Nephron (organoid): ENCODE measurements at regions not wholly inside any gene's neighbourhood (a gene's known extent, or its start where the extent isn't known, plus 50 kb on each side); places are given as distances from the start of the nearest gene placed in this dataset.

Source experiments
- H3K27ac Mint-ChIP-seq, 3 experiments: 2 replicates each; pipeline ENCODE4 v1.8.0; 2020; ENCODE audit warnings: mixed read lengths in 3 of 3, mild to moderate bottlenecking in 2 of 3, moderate library complexity in 1 of 3
- H3K27me3 Mint-ChIP-seq: 2 replicates; pipeline ENCODE4 v1.8.0; 2021; ENCODE audit warnings: low read depth, mild to moderate bottlenecking, moderate library complexity, mixed read lengths
- H3K36me3 Mint-ChIP-seq: 2 replicates; pipeline ENCODE4 v1.8.0; 2020; ENCODE audit warnings: low read depth, mixed read lengths
- H3K4me1 Mint-ChIP-seq: 2 replicates; pipeline ENCODE4 v1.8.0; 2020; ENCODE audit warnings: mixed read lengths
- H3K4me3 Mint-ChIP-seq, 3 experiments: 2 replicates each; pipeline ENCODE4 v1.8.0; 2020; ENCODE audit warnings: mild to moderate bottlenecking in 3 of 3, mixed read lengths in 3 of 3, moderate library complexity in 2 of 3
- H3K9me3 Mint-ChIP-seq: 2 replicates; pipeline ENCODE4 v1.8.0; 2020; ENCODE audit warnings: mixed read lengths
- TF ChIP-seq, protein P1 (sequence below), 3 experiments: fragments of 200-600 bp; sonication (generic); IDR thresholded peaks; one replicate each; pipeline ENCODE4 v1.5.0; 2021; ENCODE audit warnings: antibody characterized with exemption in 3 of 3; ENCODE audit not compliant: unreplicated experiment in 3 of 3

DNA sequence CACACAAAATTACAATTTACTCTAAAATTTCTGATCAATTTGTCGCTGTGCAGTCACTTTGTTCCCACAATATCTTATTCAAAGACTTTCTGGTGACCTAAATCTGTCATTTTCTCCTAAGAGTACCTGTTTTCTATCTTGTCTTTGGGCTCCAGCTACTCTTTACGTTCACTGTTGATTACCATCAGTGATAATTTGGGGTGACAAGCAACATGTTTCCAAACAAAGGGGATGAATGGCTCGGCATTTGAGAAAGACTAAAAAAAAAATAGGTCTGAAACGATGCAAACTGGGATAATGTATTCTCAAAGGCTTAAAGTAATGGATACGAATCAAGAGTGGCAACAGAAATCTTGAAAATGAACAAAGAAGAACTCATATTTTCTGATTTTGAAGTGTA is 205.2 kb upstream of the DAB2 start:
- H3K9me3 Mint-ChIP-seq: no peaks in the 10 kb centered on the region
- no peaks in the 10 kb centered on the region for H3K27me3 Mint-ChIP-seq
- H3K36me3 Mint-ChIP-seq: no peaks in the 10 kb centered on the region
- no peaks in the 10 kb centered on the region for H3K4me1 Mint-ChIP-seq
- TF ChIP-seq, protein P1, sequence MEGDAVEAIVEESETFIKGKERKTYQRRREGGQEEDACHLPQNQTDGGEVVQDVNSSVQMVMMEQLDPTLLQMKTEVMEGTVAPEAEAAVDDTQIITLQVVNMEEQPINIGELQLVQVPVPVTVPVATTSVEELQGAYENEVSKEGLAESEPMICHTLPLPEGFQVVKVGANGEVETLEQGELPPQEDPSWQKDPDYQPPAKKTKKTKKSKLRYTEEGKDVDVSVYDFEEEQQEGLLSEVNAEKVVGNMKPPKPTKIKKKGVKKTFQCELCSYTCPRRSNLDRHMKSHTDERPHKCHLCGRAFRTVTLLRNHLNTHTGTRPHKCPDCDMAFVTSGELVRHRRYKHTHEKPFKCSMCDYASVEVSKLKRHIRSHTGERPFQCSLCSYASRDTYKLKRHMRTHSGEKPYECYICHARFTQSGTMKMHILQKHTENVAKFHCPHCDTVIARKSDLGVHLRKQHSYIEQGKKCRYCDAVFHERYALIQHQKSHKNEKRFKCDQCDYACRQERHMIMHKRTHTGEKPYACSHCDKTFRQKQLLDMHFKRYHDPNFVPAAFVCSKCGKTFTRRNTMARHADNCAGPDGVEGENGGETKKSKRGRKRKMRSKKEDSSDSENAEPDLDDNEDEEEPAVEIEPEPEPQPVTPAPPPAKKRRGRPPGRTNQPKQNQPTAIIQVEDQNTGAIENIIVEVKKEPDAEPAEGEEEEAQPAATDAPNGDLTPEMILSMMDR (IDR thresholded peaks at IDR 0.05; ENCODE audit: unreplicated experiment in 3 of 3): no peak
- H3K4me3 Mint-ChIP-seq: no peak overlapping the region
- H3K27ac Mint-ChIP-seq: no peak overlapping the region

DNA sequence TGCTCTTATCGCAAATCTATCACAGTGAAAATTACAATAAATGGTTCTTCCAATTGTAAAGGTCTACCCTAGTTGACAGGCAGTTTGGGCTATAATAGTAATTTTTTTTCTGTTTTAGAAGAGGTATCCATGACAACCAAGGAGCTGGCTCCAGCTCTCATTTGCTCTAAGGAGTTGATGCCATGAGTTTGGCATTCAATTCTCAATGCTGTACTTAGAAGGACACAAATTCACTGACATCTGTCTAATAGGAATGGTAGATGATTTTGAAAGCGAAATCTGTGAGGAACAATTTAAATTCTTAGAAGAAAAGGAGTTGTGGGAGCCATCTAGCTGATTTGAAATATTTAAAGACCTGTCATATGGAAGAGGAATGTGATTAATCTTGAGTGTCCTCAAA is 203.6 kb upstream of the DAB2 start:
- no peaks in the 10 kb centered on the region for H3K4me1 Mint-ChIP-seq
- no peak overlapping the region for H3K27ac Mint-ChIP-seq
- H3K4me3 Mint-ChIP-seq: no peak overlapping the region
- TF ChIP-seq, protein P1 (IDR thresholded peaks at IDR 0.05; ENCODE audit: unreplicated experiment in 3 of 3): no peak
- no peaks in the 10 kb centered on the region for H3K36me3 Mint-ChIP-seq
- H3K9me3 Mint-ChIP-seq: no peaks in the 10 kb centered on the region
- no peaks in the 10 kb centered on the region for H3K27me3 Mint-ChIP-seq

DNA sequence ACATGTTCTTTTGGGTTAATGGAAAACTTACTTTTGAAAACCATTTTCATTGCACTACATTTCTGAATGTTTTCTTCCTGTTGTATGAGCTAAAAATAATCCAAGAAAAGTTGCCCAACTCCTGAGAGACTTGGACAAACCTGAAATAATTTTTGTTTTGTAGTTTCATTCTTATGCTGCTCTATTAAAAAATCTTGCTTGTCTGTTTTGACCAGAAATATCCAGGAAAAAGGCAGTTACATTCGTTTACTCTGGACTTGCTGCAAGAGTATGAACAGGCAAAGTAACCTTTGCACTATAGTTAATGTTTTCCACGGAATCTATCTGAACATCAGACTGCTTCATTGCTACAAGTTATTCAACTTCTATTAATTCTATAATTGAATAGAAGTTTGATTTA is 200.1 kb upstream of the DAB2 start:
- TF ChIP-seq, protein P1 (IDR thresholded peaks at IDR 0.05; ENCODE audit: unreplicated experiment in 3 of 3): no peak
- Mint-ChIP-seq H3K4me1 (no peaks in the 10 kb centered on the region), H3K9me3 (no peaks in the 10 kb centered on the region), H3K4me3 (peak overlapping the region in 1 of 3 experiments; percentile 19), H3K27ac (peak overlapping the region; percentile 68 to 98 (median 95)), H3K27me3 (peaks cover 4% of the 10 kb centered on the region), H3K36me3 (no peaks in the 10 kb centered on the region)

DNA sequence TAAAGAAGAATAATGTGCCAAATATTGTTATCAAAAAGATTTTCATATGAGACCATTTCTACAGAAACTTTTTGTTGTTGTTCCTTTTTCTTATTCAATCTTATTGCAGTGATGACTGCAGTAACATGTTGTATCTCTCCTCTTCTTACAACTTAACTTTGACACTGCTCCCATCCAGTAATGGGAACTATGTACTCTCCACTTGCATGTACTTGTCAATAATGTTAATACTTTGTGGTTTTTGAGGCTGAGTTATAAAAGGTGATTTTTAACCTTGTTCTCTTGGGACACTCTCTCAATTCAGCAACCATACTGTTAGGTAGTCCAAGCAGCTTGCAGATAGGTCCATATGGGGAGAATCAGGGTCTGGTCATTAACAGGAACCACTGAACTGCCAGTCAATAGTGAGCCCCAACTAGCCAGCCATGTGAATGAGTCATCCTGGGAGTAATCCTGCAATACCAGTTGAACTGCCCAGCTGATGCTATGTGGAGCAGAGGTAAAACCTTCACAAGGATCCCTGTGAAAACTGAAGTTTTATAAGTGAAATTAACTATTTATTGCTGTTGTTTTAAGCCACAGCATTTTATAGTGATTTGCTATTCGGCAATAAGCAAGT is 199.6 kb upstream of the DAB2 start:
- no peak overlapping the region for H3K4me3 Mint-ChIP-seq
- H3K4me1 Mint-ChIP-seq: no peaks in the 10 kb centered on the region
- H3K9me3 Mint-ChIP-seq: no peaks in the 10 kb centered on the region
- TF ChIP-seq, protein P1 (IDR thresholded peaks at IDR 0.05; ENCODE audit: unreplicated experiment in 3 of 3): no peak
- peak overlapping the region; percentile 68 to 98 (median 95) for H3K27ac Mint-ChIP-seq
- peaks cover 4% of the 10 kb centered on the region for H3K27me3 Mint-ChIP-seq
- no peaks in the 10 kb centered on the region for H3K36me3 Mint-ChIP-seq

DNA sequence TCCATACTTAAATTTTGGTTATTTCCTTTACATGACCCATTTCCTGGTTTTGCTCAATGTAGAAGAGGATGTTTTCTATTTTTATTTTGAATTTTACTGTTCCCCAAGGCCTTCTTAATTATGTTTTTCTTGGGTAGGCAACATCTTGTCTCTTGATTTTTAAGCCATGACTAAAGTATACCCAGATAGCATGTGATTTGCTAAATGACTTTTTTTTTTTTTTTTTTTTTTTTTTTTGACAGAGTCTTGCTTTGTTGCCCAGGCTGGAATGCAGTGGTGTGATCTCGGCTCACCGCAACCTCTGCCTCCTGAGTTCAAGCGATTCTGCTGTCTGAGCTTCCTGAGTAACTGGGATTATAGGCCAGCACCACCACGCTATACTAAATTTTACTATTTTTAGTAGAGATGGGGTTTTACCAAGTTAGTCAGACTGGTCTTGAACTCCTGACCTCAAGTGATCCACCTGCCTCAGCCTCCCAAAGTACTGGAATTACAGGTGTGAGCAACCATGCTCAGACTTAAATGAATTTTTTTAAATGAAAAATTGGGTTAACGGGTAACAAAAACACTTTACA is 198.6 kb upstream of the DAB2 start:
- H3K9me3 Mint-ChIP-seq: peaks cover 2% of the 10 kb centered on the region
- H3K36me3 Mint-ChIP-seq: no peaks in the 10 kb centered on the region
- TF ChIP-seq, protein P1 (IDR thresholded peaks at IDR 0.05; ENCODE audit: unreplicated experiment in 3 of 3): no peak
- peaks cover 4% of the 10 kb centered on the region for H3K27me3 Mint-ChIP-seq
- no peak overlapping the region for H3K4me3 Mint-ChIP-seq
- peak overlapping the region in 1 of 3 experiments; percentile 57 for H3K27ac Mint-ChIP-seq
- H3K4me1 Mint-ChIP-seq: no peaks in the 10 kb centered on the region

DNA sequence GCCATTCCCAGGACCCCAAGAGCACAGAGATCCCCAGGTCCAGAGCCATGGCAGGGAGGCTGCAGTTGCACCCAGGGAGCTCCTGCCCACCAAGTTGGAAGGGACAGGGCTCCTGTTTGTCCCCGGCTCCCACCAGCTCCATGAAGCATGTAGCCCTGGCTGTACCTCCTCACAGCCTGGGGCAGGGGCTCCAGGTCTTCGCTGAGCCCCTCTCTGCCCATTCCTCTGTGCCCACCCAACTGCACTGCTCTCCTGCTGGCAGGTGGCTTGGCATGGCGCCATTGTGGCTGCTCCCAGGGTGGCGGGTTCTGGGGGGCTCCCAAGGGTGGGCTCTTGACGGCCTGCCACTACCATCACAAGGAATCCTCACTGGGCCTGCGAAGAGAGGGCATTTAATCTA is 197.5 kb upstream of the DAB2 start:
- no peaks in the 10 kb centered on the region for H3K4me1 Mint-ChIP-seq
- H3K4me3 Mint-ChIP-seq: no peak overlapping the region
- peaks cover 2% of the 10 kb centered on the region for H3K9me3 Mint-ChIP-seq
- peaks cover 4% of the 10 kb centered on the region for H3K27me3 Mint-ChIP-seq
- TF ChIP-seq, protein P1 (IDR thresholded peaks at IDR 0.05; ENCODE audit: unreplicated experiment in 3 of 3): no peak
- H3K36me3 Mint-ChIP-seq: no peaks in the 10 kb centered on the region
- no peak overlapping the region for H3K27ac Mint-ChIP-seq
